ENCODE measurements at regions not wholly inside any gene's neighbourhood (a gene's known extent, or its start where the extent isn't known, plus 50 kb on each side); places are given as distances from the start of the nearest gene placed in this dataset.

GRCh38 chr2:182615036-182615435 lies 101.0 kb upstream of the DNAJC10 start:
- no peak overlapping the region for H3K4me3 ChIP-seq (ENCODE audit: low read depth, low read length)
- no peak for TF ChIP-seq CTCF (IDR thresholded peaks at IDR 0.05; ENCODE audit: insufficient read depth, low read depth, low read length)
- DNase-seq (ENCODE audit: low read depth) = no peak
- H3K36me3 ChIP-seq (ENCODE audit: control insufficient read depth, insufficient read depth, low read length) = no peaks in the 10 kb centered on the region
- ChIA-PET POLR2A (no interaction called here), CTCF (no interaction called here)
- H3K27me3 ChIP-seq (ENCODE audit: control insufficient read depth, insufficient read depth, low read length) = no peaks in the 10 kb centered on the region

GRCh38 chr2:182616471-182617393 lies 99.3 kb upstream of the DNAJC10 start:
- H3K4me3 ChIP-seq (ENCODE audit: low read depth, low read length) = no peak overlapping the region
- CTCF ChIA-PET = interaction anchor here (1.0 to 1.6 kb wide), 2 partner anchors 32 to 416 kb away, joined by 3 read pairs; no protein-coding TSS in a partner anchor
- no peaks in the 10 kb centered on the region for H3K36me3 ChIP-seq (ENCODE audit: control insufficient read depth, insufficient read depth, low read length)
- no peak for TF ChIP-seq CTCF (IDR thresholded peaks at IDR 0.05; ENCODE audit: insufficient read depth, low read depth, low read length)
- no peaks in the 10 kb centered on the region for H3K27me3 ChIP-seq (ENCODE audit: control insufficient read depth, insufficient read depth, low read length)
- POLR2A ChIA-PET = no interaction called here
- DNase-seq (ENCODE audit: low read depth) = peak; percentile 81

- no peak for TF ChIP-seq CTCF (IDR thresholded peaks at IDR 0.05; ENCODE audit: insufficient read depth, low read depth, low read length)
- POLR2A ChIA-PET = no interaction called here
- H3K27me3 ChIP-seq (ENCODE audit: control insufficient read depth, insufficient read depth, low read length) = no peaks in the 10 kb centered on the region
- no peak overlapping the region for H3K4me3 ChIP-seq (ENCODE audit: low read depth, low read length)
- no peaks in the 10 kb centered on the region for H3K36me3 ChIP-seq (ENCODE audit: control insufficient read depth, insufficient read depth, low read length)
- no peak for DNase-seq (ENCODE audit: low read depth)
- CTCF ChIA-PET = no interaction called here
Measured at GRCh38 chr2:182618672-182619079, 97.4 kb upstream of the DNAJC10 start.

- ChIA-PET CTCF (no interaction called here), POLR2A (no interaction called here)
- no peak for TF ChIP-seq CTCF (IDR thresholded peaks at IDR 0.05; ENCODE audit: insufficient read depth, low read depth, low read length)
- Histone ChIP-seq H3K36me3 (ENCODE audit: control insufficient read depth, insufficient read depth, low read length) (no peaks in the 10 kb centered on the region), H3K4me3 (ENCODE audit: low read depth, low read length) (no peak overlapping the region), H3K27me3 (ENCODE audit: control insufficient read depth, insufficient read depth, low read length) (no peaks in the 10 kb centered on the region)
- no peak for DNase-seq (ENCODE audit: low read depth)
Measured at GRCh38 chr2:182619276-182619675, 96.8 kb upstream of the DNAJC10 start.

- POLR2A ChIA-PET = no interaction called here
- no peaks in the 10 kb centered on the region for H3K27me3 ChIP-seq (ENCODE audit: control insufficient read depth, insufficient read depth, low read length)
- no peak for DNase-seq (ENCODE audit: low read depth)
- H3K36me3 ChIP-seq (ENCODE audit: control insufficient read depth, insufficient read depth, low read length) = no peaks in the 10 kb centered on the region
- CTCF ChIA-PET = no interaction called here
- no peak for TF ChIP-seq CTCF (IDR thresholded peaks at IDR 0.05; ENCODE audit: insufficient read depth, low read depth, low read length)
- no peak overlapping the region for H3K4me3 ChIP-seq (ENCODE audit: low read depth, low read length)
Measured at GRCh38 chr2:182621191-182621590, 94.9 kb upstream of the DNAJC10 start.
